ENCODE measurements at regions not wholly inside any gene's neighbourhood (a gene's known extent, or its start where the extent isn't known, plus 50 kb on each side); places are given as distances from the start of the nearest gene placed in this dataset.

DNA sequence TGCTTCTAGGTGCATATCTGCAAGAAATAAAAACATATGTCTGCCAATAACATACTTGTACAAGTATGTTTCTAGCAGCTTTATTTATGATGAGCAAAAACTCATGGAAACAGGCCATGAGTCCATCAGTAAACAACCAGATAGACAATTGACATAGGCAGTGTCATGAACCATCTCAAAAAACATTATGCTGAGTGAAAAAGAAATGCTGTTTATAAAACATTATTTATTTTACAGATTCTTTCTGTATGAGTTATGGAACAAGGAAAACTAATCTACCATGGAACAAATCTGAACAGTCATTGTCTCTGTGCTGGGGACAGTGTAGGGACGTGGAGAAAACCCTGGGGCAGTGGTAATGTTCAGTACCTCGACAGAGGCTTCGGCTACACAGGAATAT, 283.9 kb downstream of the UQCRFS1 start:
- DNase-seq: no peak

DNA sequence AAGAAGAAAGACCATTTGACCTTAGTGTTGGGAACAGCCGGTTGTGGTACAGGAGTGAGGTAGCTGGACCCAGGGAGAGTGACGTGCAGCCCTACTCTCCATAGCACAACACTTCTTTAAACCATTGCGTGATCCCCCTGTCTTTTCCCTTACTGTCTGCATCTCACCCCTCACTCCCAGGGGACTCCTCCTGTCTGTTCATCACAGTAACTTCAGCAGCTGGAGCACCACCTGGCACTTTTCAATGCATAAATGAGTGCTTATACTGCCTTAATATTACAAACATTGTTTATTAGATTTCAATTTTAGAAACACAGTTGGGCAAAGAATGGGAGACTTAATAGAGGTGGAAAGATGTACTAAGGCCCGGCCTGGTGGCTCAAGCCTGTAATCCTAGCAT, 285.5 kb downstream of the UQCRFS1 start:
- no peak for DNase-seq

DNA sequence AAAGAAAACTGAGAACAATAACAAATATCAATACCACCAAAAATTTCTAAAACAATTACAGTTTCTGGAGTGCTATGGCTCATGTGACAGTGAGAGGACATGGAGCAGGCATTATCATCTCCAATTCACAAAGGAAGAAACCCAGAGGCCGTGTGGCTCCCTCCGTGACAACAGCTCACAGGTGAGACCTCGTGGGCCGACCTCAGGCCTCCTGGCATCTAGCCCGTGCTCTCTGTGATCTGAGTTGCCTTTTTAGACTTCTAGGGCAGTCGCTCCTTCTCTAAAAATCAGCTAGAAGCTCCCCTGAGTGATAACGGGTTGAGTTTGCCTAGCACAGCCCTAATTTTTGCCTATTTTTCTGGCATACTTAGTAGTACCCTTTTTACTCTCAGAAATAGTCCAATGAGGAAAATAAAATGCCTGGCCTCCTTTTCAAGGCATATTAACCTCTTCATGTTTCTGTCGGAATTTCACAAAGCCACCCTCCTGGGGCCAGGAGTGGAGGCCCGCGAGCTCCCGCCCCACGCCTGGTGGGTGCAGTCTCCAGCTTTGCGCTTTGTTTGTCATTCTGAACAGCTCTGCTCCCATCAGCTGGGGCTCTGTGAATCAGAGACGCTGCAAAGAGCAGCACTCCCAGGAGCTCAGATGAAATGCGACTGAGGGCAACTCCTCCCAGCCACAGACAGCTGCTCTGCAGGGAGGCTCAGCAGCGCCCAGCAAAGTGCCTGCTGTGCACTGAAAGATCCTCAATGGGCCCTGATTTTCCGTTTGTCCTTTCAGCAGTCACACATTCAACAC, 292.5 kb downstream of the UQCRFS1 start:
- no peak for DNase-seq

DNA sequence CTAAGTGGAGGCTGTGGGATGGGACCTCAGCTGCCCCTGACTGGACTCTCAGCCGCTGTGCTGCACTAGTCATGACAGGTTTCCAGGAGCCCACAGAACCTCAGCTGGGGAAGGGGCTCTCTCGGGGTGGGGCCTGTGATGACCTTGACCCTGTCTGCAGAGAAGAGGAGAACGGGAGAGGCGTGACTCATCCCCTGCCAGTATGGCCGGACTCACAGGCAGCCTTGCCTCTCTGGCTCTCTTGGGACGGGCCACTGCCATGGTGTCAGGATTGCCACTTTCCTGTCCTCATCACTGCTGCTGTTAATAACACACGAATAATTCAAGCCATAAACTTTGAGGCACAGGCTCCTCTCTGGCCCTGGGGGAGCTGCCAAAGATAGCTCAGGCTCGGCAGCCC, 295.3 kb downstream of the UQCRFS1 start:
- DNase-seq: no peak

DNA sequence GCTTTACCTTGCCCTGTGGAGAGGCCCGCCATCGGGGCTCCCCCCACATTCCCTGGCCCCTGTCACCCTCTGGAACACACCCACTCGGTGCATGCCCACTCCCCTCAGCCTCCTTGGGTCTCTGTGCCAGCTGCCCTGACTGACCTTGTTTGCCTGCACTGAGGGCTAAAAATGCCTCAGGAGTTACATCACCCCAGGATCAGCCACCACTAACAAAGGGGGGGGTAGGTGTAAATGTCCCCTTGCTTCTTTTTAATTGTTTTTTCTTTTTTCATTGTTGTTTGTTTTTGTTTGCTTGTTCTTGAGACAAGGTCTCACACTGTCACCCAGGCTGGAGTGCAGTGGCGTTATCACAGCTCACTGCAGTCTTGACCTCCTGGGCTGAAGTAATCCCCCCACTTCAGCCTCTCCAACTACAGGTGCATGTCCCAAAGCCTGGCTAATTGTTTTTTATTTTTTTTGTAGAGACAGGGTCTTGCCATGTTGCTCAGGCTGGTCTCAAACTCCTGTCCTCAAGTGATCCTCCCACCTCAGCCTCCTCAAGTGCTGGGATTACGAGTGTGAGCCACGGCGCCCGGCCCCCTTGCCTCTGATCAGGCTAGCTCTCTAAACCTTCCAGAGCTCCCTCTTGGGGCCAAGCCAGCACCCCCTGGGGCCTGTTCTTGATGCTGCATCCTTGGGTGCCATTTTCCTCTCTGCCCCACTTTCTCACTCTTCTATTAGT, 297.1 kb downstream of the UQCRFS1 start:
- DNase-seq: no peak

DNA sequence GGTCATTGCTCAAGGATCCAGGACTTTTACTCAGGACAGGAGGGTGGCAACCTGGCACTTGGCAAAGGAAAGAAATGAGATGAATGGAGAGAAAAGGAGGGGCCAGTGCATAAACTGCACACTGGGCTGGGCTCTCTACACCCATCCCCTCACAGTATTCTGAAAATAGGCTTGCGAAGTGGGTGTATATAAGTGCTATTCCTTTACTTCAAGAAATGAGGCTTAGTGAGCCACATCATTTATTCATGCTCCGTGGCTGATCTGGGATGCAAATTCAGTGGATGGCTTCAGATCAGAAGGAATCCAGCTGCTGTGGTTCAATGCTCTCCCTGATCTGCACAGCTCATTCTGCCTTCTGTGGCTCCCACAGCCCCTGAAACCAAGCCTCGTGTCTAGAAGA, 297.7 kb downstream of the UQCRFS1 start:
- DNase-seq: no peak

DNA sequence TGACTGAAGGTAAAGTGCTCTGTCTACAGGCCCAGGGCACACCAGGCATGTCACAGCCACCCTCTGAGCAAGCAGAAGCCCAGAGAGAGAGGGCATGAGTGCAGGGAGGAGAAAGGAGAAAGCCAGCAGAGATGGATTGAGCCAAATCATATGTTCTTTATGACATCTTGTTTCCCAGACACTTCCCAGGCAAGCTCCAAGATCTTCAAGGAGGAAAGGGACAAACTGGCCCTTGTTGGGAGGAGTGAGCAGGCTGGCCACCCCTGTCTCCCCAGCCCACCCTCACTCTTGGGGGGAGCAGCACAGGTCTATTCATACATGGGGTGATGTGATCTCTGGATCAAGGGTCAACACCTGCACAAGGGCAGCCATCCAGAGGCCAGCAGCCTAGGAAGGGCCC, 298.8 kb downstream of the UQCRFS1 start:
- DNase-seq: no peak

DNA sequence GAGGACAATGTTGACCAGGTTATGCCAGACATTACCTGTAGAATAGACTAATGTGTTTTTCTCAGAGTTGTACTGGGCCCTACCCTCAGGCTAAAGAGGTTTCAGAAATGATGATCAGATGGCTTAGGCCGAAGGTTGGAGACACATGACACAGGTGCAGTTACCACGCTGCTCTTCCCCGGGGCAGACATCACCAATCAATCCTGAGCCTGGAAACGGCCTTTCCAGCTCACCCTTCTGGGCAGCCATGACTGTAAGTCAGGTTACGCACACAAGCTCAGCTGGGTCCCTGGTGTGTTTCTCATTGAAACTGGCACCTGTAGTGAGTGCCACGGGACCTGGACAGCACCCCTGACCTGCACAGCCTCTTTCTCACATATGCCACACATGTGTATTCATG, 299.3 kb downstream of the UQCRFS1 start:
- DNase-seq: no peak

DNA sequence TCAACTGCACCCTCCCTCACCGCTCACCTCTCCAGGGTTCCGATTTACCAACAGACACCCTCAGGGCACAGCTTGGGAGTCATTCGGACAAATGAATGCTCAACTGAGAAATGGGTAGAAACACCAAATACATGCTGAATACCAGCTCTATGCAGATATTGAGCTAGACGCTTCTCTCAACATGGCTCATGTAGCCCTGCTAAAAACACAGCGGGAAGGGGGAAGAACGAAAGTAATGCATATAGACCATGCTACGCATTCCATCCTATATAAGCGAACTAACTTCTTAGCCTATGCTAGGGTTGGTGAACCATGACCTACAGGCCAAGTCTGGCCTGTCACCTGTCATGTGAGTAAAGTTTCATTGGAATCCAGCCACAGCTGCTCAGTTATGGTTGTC, 304.0 kb downstream of the UQCRFS1 start:
- DNase-seq: no peak

DNA sequence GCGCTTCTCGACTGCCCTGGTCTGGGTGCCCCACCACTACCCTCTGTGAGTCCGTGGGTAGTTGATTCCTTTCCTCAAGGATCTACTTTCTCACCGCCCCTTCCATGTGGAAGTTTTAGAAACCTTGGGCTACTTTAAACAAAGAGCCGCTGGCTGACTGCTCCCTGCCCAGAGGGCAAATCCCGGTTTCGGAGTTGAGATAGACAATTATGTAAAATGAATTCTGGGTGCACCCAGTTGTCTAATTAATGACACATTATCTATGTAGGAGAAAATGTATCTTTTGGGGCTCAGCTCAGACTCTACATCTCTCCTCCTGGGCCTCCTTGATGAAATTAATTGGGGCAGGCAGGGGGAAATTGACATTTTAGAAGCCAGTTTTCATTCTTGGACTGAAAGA, 305.4 kb downstream of the UQCRFS1 start:
- DNase-seq: no peak

DNA sequence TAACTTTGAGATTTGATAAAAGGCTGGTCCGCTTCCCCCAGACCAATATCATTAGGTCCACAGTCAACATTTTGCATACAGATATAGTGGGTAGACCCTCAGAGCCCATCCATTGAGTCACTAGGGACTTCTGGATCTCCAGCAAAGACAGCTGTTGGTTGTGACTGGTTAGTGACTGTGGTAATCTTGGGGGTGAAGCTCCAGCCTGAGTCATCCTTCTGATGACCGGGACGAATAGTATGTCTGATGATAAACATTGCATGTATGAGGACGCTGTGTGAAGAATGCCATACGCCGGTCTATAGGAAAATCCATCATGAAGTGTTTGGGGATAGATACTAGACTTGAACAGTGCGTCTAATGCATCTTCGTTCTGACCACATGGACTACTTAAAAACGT, 307.0 kb downstream of the UQCRFS1 start:
- DNase-seq: no peak

DNA sequence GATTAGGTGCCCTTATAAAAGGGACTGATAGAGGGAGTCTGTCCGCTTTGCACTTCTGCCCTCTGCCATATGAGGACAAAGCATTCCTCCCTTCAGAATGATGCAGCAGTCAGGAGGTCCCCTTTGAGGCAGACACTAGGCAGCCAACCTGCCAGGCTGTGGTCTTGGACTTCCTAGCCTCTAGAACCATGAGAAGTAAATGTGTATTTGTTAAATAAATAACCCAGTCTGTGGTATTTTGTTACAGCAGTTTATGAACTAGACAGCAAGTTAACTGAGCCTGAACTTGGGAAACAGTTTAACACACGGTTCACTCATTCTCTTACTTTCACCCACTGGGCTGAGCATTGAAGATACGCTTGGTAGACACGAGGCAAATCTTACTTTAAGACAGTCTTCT, 313.2 kb downstream of the UQCRFS1 start:
- DNase-seq: no peak

DNA sequence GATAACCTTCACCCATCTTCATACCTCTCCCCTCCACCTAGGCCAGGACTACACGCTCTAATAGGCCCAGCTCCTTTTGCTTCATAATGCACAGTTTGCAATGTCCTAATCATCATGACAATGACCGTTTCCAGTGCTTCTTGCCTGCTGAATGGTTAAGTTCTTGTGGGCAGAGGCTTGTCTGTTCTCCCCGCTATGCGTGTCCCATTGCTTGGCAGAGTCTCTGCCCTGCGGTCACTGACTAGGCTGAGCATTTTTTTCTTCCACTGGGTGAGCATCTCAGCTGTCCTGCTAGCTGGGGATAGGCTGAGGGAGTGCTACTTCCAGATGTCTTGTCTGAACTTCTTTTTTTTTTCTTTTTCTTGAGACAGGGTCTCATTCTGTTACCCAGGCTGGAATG, 314.7 kb downstream of the UQCRFS1 start:
- no peak for DNase-seq

DNA sequence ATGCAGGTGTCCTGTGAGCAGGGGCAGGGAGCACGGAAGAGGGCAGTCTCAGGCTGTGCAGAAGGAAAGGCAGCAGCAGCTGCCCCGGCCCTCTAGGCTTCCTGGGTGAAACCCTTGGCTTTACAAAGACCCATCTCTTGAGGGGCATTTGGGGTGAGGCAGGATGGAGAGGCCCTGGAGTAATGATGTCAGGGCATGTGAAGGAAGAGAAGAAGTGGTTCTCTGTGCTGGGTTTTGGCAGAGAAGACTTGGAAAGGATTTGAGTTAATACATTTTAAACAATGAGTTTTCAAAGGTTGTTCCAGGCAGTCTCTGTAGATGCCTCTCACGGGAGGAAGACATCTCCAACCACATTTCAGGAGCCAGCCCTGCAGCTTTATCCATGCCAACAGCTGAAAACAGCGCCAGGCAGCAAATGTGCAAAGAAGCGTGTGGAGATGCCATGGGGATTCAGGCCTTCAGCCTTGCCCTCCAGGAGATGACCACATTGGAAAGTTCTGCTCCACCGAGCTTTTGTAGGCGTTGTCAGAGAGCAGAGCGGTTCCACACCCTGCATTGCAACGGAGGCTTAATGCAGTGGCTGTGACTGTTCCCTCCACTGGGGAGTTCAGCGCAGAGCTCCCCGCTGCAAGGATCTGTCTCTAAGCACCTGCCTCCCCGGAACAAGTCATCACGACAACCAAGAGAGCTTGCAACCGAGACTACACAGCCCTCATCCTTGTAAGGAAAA, 322.8 kb downstream of the UQCRFS1 start:
- no peak for DNase-seq

DNA sequence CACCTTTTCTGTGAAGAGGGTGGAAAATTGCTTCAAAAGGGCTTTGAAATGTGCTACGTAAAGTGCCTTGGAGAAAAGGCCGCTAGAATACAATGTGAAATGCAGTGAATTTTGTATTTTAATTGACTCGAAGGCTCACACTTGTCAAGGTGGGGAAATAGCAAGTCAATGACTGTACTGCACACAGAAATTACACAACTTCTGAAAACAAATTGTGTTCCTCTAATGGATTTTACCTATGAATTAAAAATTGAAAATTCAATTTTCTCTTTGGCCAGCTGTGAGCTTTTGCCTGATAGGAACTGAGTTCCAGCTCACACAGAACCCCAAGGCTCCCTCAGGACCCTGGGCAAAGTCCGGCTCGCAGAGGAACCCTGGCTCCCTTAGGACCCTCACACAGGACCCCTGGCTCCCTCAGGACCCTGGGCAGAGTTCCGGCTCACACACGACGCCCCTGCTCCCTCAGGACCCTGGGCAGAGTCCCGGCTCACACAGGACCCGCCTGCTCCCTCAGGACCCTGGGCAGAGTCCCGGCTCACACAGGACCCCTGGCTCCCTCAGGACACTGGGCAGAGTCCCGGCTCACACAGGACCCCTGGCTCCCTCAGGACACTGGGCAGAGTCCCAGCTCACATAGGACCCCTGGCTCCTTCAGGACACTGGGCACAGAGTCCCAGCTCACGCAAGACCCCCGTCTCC, 324.9 kb downstream of the UQCRFS1 start:
- no peak for DNase-seq

DNA sequence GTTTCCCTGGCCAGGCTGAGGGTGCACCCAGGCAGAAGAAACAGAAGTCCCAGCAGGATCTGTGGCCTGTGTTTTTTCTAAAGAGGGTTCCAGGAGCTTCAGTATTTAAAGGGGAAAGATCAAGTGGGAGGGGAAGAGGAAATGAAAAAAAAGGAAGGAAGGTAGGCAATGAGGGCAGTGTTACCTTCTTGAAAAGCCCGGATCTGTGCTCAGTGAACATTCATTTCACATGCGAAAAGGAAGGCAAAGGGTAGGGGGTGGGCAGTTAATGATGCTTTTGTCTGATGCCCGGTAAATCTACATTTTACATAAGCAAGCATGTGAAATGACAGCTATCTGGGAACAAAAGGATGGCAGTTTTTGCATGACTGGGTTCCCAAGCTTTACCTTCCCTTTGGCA, 326.2 kb downstream of the UQCRFS1 start:
- no peak for DNase-seq

DNA sequence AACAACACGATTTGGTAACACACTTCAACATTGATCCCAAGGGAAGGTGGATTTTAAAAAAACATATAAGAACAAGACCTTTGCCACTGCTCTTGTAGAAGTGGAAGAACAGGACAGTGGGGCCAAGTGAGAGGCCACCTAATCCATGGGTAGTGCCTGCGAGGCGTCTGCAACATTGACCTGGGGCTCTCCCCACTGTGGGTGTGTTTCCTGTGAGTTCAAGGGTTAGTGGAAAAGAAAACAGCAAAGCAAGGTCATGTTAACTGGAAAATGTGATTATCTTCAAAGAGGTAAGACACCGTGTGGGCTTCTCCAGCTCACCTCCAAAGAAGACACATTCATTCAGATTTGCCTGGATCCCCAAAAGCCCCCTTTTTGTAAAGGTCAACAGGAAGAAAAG, 327.0 kb downstream of the UQCRFS1 start:
- DNase-seq: no peak

DNA sequence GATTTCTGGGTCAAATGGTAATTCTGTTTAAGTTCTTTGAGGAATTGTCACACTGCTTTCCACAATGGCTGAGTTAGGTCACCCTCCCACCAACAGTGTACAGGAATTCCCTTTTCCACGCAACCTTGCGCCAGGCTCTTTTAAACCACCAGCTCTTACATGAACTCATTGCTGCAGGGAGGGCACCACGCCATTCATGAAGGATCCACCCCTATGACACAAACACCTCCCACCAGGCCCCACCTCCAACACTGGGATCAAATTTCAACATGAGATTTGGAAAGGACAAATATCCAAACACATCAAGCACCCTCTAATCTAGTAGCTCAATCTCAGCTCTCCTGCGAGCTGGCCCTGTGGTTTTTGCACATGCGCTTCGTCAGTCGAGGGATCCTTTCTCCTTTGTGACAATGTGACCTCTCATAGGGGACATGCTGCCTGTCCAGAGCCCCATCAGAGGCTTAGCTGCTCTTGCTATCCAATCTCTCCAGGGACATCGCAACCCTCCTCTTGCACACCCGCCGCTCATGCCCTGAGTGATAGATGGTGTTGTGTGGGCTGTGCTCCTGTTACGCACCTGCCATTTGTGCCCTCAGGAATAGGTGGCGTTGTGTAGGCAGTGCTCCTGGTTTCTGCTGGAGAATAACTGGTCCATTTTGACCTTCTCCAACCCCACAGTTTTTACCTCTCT, 328.0 kb downstream of the UQCRFS1 start:
- no peak for DNase-seq

DNA sequence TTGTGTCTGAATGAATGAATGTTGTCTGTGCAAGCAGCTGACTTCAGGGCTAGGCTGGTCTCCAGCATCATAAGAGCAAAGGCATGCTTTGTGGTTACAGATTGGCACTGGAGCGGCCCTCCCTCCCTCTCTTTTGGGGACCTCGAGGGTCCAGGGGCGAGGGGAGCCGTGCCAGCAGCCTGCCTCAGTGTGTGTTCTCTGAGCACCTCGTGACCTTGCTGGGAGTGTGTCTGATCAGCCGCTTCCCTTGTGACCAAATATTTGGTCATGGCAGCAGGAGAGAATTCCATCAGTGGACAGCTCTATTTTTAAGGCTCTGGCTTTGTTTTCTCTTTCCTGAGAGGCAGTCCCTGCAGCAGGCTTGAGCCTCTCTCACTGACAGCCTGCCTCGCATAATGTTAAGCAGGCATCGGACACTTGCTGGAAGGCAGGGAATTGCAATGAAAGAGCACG, 329.7 kb downstream of the UQCRFS1 start:
- DNase-seq: no peak

DNA sequence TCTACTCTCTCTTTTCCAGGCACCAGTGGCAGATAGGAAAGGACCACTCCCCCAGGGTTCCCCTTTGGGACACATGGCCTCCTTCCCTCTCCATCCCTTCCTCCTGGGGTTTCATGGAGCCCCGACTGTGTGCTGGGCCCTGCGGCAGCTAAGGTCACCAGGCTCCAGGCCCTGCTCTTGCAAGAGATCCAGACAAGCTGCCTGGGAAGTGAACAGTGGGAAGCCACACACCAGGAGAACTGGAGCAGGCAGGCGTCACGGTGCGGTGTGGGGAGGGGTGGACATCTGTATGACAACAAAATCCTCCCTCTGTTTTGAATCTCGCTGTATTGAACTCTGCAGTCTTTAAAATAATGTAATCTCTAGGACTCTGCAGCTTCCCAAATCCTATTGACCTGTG, 330.1 kb downstream of the UQCRFS1 start:
- DNase-seq: no peak

DNA sequence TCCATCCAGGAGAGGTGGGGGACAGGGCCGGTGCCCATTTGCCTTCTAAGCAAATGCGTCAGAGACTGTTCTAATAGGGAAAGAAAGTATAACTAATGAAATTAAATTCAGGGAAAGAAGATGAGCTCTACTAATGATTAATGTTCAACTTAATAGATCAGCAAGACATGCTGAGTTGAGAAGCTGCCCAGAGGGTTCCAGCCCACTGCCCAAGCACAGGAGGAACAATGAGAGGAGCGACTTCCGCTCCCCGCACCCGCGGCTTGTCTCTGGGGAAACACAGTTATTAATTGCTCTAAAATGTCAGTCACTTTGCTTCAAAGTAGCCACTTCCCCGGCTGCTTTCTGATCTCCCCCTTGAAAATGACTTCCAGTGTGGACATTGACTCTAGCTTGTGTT, 331.3 kb downstream of the UQCRFS1 start:
- no peak for DNase-seq

DNA sequence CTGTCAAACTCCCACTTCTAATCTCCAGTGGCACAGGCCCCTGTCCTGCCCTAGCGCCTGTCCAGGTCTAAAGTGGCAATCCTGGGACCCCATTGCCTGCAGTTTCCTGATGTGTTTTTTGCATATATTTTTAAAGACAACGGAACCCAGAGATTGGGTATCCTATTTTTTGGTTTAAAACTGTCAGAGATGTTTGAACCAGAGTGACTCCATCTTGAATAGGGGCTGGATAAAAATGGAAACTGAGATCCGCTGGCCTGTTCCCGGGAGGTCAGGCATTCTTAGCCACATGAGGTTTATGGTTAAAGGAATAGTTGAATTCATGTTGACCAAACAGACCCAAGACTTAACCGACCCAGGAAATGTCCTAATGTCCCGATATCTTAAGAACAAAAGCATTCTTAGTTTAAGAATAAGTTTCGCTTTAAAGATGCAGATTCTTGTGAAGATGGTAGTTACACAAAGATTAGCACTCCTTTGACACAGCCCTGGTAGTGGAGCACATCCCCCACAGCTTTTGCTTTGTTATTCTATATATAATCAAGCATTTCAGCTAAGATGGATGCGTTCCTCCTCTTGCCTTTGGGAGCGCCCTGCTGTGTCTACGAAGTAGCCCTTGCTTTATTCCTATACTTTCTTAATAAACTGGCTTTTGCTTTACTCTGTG, 332.1 kb downstream of the UQCRFS1 start:
- no peak for DNase-seq

Data from activated CD4-positive, alpha-beta T cell treated with anti-CD3 and anti-CD28 coated beads for 1 hour (primary cell).